C4-2B (cell line): ENCODE measurements at regions not wholly inside any gene's neighbourhood (a gene's known extent, or its start where the extent isn't known, plus 50 kb on each side); places are given as distances from the start of the nearest gene placed in this dataset.

Experiments
- H3K27ac ChIP-seq: fragments of 450-650 bp; 2 replicates; pipeline ENCODE4 v1.5.1; 2017
- CTCF ChIP-seq: fragments of 450-650 bp; conservative IDR thresholded peaks from 2 replicates; pipeline ENCODE4 v1.5.1; 2017; ENCODE audit warnings: mild to moderate bottlenecking
- ZFX ChIP-seq: fragments of 450-650 bp; IDR thresholded peaks from 2 replicates; pipeline ENCODE4 v1.6.1; 2017

- no peak overlapping the region for H3K27ac ChIP-seq
- TF ChIP-seq CTCF (no peak), ZFX (no peak)
Measured at GRCh38 chr6:67300430-67301040, 1334.5 kb upstream of the ADGRB3 start.

- no peak overlapping the region for H3K27ac ChIP-seq
- TF ChIP-seq ZFX (no peak), CTCF (no peak)
Measured at GRCh38 chr6:67292169-67292568, 1342.9 kb upstream of the ADGRB3 start.

- no peak overlapping the region for H3K27ac ChIP-seq
- TF ChIP-seq ZFX (no peak), CTCF (no peak)
Measured at GRCh38 chr6:67287566-67287965, 1347.5 kb upstream of the ADGRB3 start.

- H3K27ac ChIP-seq: no peak overlapping the region
- TF ChIP-seq CTCF: no peak
- no peak for TF ChIP-seq ZFX
Measured at GRCh38 chr6:67285770-67286495, 1349.1 kb upstream of the ADGRB3 start.

GRCh38 chr6:67277312-67277711 is 1357.8 kb upstream of the ADGRB3 start:
- TF ChIP-seq ZFX (no peak), CTCF (no peak)
- H3K27ac ChIP-seq: no peak overlapping the region

GRCh38 chr6:67265996-67266921 is 1368.8 kb upstream of the ADGRB3 start:
- H3K27ac ChIP-seq: no peak overlapping the region
- TF ChIP-seq ZFX (no peak), CTCF (no peak)

GRCh38 chr6:67252663-67253062 is 1382.4 kb upstream of the ADGRB3 start:
- TF ChIP-seq CTCF (no peak), ZFX (no peak)
- no peak overlapping the region for H3K27ac ChIP-seq
